ENCODE measurements at regions not wholly inside any gene's neighbourhood (a gene's known extent, or its start where the extent isn't known, plus 50 kb on each side); places are given as distances from the start of the nearest gene placed in this dataset.

DNA sequence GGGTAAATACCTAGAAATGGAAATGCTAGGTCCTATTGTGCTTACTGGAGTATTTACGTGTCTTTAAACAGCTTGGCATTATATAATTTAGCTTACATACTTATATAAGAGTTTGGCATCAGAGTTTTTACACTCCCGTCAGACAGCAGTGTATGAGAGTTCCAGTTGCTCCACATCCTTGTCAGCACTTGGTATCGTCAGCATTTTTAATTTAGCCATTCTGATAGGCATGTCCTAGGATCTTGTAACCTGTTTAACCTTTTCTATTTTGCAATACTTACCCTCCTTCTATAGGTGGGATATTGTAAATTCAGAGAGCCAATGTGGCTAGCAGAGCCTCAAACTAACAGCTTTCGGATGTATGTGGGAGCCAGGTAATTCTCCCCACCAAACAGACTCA, 228.3 kb upstream of the EEF2KMT start:
- BruUV-seq (replicated peaks), result no TSS peak
- ChIA-PET POLR2A (ENCODE audit: unreplicated experiment) (no interaction called here), CTCF (no interaction called here)
- Histone ChIP-seq H3K9ac (ENCODE audit: low read depth, low read length) (no peak overlapping the region), H3K27me3 (ENCODE audit: control insufficient read depth, insufficient read depth, low read length) (no peaks in the 10 kb centered on the region), H4K20me1 (ENCODE audit: insufficient read depth, low read length) (no peaks in the 10 kb centered on the region), H3K4me2 (ENCODE audit: low read depth, low read length) (no peak overlapping the region), H3K4me1 (ENCODE audit: control insufficient read depth, insufficient read depth, low read length) (no peaks in the 10 kb centered on the region), H3K4ac (ENCODE audit: low read depth, low read length) (no peak overlapping the region), H3K79me1 (ENCODE audit: low read depth in 1 of 2, low read length in 2 of 2) (no peaks in the 10 kb centered on the region), H2AK5ac (ENCODE audit: low read depth, low read length) (no peak overlapping the region), H2BK120ac (ENCODE audit: low read depth, low read length) (no peak overlapping the region), H3K56ac (ENCODE audit: extremely low read depth, insufficient read depth, low read length) (no peak overlapping the region), H3K9me1 (ENCODE audit: insufficient read depth, low read length) (no peaks in the 10 kb centered on the region), H4K91ac (ENCODE audit: insufficient read depth, low read depth, low read length) (no peak overlapping the region), H2AFZ (replicated peaks; ENCODE audit: low read length, poor library complexity) (no peak overlapping the region), H3K14ac (replicated peaks; ENCODE audit: low read depth, low read length) (no peak overlapping the region), H2BK5ac (ENCODE audit: low read depth, low read length, poor library complexity, severe bottlenecking) (no peak overlapping the region), H3K36me3 (ENCODE audit: control insufficient read depth, insufficient read depth, low read length) (no peaks in the 10 kb centered on the region), H3K4me3 (ENCODE audit: insufficient read depth, low read depth, low read length) (no peak overlapping the region), H4K8ac (ENCODE audit: low read depth in 2 of 2, low read length in 2 of 2) (no peak overlapping the region), H3K9me3 (ENCODE audit: control insufficient read depth, insufficient read depth, low read length) (peaks cover 21% of the 10 kb centered on the region), H3K27ac (ENCODE audit: insufficient read depth, low read length) (no peak overlapping the region), H2BK20ac (ENCODE audit: low read depth, low read length) (no peak overlapping the region), H3K18ac (ENCODE audit: low read depth, low read length) (no peak overlapping the region), H4K5ac (ENCODE audit: low read depth, low read length) (no peak overlapping the region), H2AK9ac (replicated peaks; ENCODE audit: low read depth, low read length, poor library complexity) (no peak overlapping the region), H3K23ac (ENCODE audit: low read depth, low read length) (no peak overlapping the region), H2BK15ac (ENCODE audit: low read depth, low read length) (no peak overlapping the region)
- intact Hi-C loops (cut with micrococcal nuclease), result no loop called here
- DNase-seq (no peak), ATAC-seq (ENCODE audit: low read depth) (no peak)
- dilution Hi-C loops (cut with HindIII; ENCODE audit: low sequenced_read_pairs, unreplicated experiment), result no loop called here
- in situ Hi-C loops (cut with MboI; ENCODE audit: low sequenced_read_pairs), result loop anchor here (25.0 kb wide), 1 partner anchor 111 kb away; no protein-coding TSS in a partner anchor
- no CpG with 5 or more reads among the region's 4 CpGs for WGBS, 2 experiments (ENCODE audit: extremely low coverage in 2 of 2, insufficient read length in 1 of 2)
- no peak for TF ChIP-seq CHD1 (IDR thresholded peaks at IDR 0.05; ENCODE audit: low read depth, low read length)
- TF ChIP-seq, protein P1, sequence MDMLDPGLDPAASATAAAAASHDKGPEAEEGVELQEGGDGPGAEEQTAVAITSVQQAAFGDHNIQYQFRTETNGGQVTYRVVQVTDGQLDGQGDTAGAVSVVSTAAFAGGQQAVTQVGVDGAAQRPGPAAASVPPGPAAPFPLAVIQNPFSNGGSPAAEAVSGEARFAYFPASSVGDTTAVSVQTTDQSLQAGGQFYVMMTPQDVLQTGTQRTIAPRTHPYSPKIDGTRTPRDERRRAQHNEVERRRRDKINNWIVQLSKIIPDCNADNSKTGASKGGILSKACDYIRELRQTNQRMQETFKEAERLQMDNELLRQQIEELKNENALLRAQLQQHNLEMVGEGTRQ (IDR thresholded peaks at IDR 0.05; ENCODE audit: low read depth, low read length), result no peak
- no peak for TF ChIP-seq RCOR1 (IDR thresholded peaks at IDR 0.05; ENCODE audit: insufficient replicate concordance, low read length)
- TF ChIP-seq, protein P2, sequence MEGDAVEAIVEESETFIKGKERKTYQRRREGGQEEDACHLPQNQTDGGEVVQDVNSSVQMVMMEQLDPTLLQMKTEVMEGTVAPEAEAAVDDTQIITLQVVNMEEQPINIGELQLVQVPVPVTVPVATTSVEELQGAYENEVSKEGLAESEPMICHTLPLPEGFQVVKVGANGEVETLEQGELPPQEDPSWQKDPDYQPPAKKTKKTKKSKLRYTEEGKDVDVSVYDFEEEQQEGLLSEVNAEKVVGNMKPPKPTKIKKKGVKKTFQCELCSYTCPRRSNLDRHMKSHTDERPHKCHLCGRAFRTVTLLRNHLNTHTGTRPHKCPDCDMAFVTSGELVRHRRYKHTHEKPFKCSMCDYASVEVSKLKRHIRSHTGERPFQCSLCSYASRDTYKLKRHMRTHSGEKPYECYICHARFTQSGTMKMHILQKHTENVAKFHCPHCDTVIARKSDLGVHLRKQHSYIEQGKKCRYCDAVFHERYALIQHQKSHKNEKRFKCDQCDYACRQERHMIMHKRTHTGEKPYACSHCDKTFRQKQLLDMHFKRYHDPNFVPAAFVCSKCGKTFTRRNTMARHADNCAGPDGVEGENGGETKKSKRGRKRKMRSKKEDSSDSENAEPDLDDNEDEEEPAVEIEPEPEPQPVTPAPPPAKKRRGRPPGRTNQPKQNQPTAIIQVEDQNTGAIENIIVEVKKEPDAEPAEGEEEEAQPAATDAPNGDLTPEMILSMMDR (conservative IDR thresholded peaks at IDR 0.05; ENCODE audit: low read depth, low read length), result no peak
- TF ChIP-seq POLR2A (IDR thresholded peaks at IDR 0.05; ENCODE audit: low read depth, low read length), result no peak
- TF ChIP-seq, protein P3, sequence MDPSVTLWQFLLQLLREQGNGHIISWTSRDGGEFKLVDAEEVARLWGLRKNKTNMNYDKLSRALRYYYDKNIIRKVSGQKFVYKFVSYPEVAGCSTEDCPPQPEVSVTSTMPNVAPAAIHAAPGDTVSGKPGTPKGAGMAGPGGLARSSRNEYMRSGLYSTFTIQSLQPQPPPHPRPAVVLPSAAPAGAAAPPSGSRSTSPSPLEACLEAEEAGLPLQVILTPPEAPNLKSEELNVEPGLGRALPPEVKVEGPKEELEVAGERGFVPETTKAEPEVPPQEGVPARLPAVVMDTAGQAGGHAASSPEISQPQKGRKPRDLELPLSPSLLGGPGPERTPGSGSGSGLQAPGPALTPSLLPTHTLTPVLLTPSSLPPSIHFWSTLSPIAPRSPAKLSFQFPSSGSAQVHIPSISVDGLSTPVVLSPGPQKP (IDR thresholded peaks at IDR 0.05; ENCODE audit: borderline replicate concordance, low read depth, low read length), result no peak
